HCT116 (cell line): ENCODE measurements at regions not wholly inside any gene's neighbourhood (a gene's known extent, or its start where the extent isn't known, plus 50 kb on each side); places are given as distances from the start of the nearest gene placed in this dataset.

Experiments
- ATAC-seq: fragments of 200-7000 bp; cut with Tn5 transposase; 2 replicates; pipeline ENCODE4 v1.9.1; 2020; ENCODE audit warnings: mild to moderate bottlenecking, moderate library complexity
- BruUV-seq: library from RNA; stranded (reverse); fragments of 400-500 nt; replicated peaks from 2 replicates; lab custom pipeline; 2021; lab: Mats Ljungman, UMichigan
- CTCF ChIA-PET: fragments of 300-600 bp; sonication (Branson Sonifier 250); formaldehyde crosslinking; loops from one replicate; lab custom pipeline; 2021; ENCODE audit warnings: antibody characterized with exemption; lab: Charles Lee
- POLR2A ChIA-PET: fragments of 300-600, 350-600 bp; sonication (Branson Sonifier 250); formaldehyde crosslinking; loops from one replicate; lab custom pipeline; 2021; ENCODE audit warnings: antibody characterized with exemption; lab: Charles Lee
- RAD21 ChIA-PET, 2 experiments: fragments of 300-600 bp; sonication (Branson Sonifier 250); formaldehyde crosslinking; loops; one replicate each; lab custom pipeline; 2023; ENCODE audit warnings: low total read pairs in 2 of 2; ENCODE audit not compliant: uncharacterized antibody in 2 of 2, unreplicated experiment in 2 of 2, low non-redundant PET in 1 of 2; lab: Charles Lee
- DNase-seq: peaks from one replicate; pipeline ENCODE4 v3.0.0-alpha.2; 2010; ENCODE audit warnings: low read depth, low spot score
- H2AFZ ChIP-seq: fragments of 200-600 bp; shearing (Covaris generic), sonication (generic); 2 replicates; pipeline ENCODE4 v1.6.1; 2017; ENCODE audit warnings: low read depth, mixed run types, mixed read lengths, antibody characterized with exemption, low read length; ENCODE audit not compliant: poor library complexity, severe bottlenecking
- H3K27ac ChIP-seq: 2 replicates; pipeline ENCODE4 v1.5.1; 2012; ENCODE audit warnings: low read depth, low read length
- H3K27me3 ChIP-seq: fragments of 200-600 bp; sonication (generic); 2 replicates; pipeline ENCODE4 v1.6.1; 2016; ENCODE audit warnings: mixed run types, low read length, mixed read lengths; ENCODE audit not compliant: insufficient read depth
- H3K36me3 ChIP-seq, 2 experiments: fragments of 200-500 bp in 1 of 2; fragments of 200-600 bp in 1 of 2; sonication (Bioruptor generic) in 1 of 2; sonication (generic) in 1 of 2; 2 replicates each; pipeline versions ENCODE4 v1.5.1 to v1.6.1; 2014 to 2016; ENCODE audit warnings: low read length in 2 of 2, inconsistent platforms in 1 of 2, mixed read lengths in 1 of 2, mixed run types in 1 of 2; ENCODE audit not compliant: insufficient read depth in 2 of 2, control insufficient read depth in 1 of 2
- H3K4me1 ChIP-seq, 2 experiments: fragments of 200-600 bp in 1 of 2; sonication (generic) in 1 of 2; 2 replicates each; pipeline versions ENCODE4 v1.5.1 to v1.6.1; 2012 to 2017; ENCODE audit warnings: low read length in 2 of 2, inconsistent platforms in 1 of 2, mild to moderate bottlenecking in 1 of 2, mixed read lengths in 1 of 2, mixed run types in 1 of 2, moderate library complexity in 1 of 2; ENCODE audit not compliant: insufficient read depth in 2 of 2, control insufficient read depth in 1 of 2
- H3K4me2 ChIP-seq: fragments of 200-600 bp; sonication (generic); 2 replicates; pipeline ENCODE4 v1.6.1; 2017; ENCODE audit warnings: mixed run types, low read length, mixed read lengths
- H3K4me3 ChIP-seq, 2 experiments: fragments of 200-600 bp in 1 of 2; sonication (generic) in 1 of 2; replicated peaks in 1 of 2; 2 replicates each; pipeline ENCODE4 v1.5.1; 2011 to 2016; ENCODE audit warnings: low read length in 2 of 2, control low read depth in 1 of 2, low read depth in 1 of 2, mild to moderate bottlenecking in 1 of 2, mixed read lengths in 1 of 2, mixed run types in 1 of 2
- H3K79me2 ChIP-seq: fragments of 200-600 bp; sonication (generic); 2 replicates; pipeline ENCODE4 v1.6.1; 2017; ENCODE audit warnings: mild to moderate bottlenecking, mixed run types, low read length, moderate library complexity, mixed read lengths; ENCODE audit not compliant: insufficient read depth
- H3K9ac ChIP-seq: fragments of 200-600 bp; sonication (generic); 2 replicates; pipeline ENCODE4 v1.6.1; 2016; ENCODE audit warnings: low read length, mixed read lengths
- H3K9me2 ChIP-seq: fragments of 200-600 bp; sonication (generic), shearing (Covaris generic); 2 replicates; pipeline ENCODE4 v1.6.1; 2017; ENCODE audit warnings: mixed run types, mild to moderate bottlenecking, moderate library complexity; ENCODE audit not compliant: insufficient read depth
- H3K9me3 ChIP-seq, 2 experiments: fragments of 200-500 bp in 1 of 2; fragments of 200-600 bp in 1 of 2; sonication (Bioruptor generic) in 1 of 2; sonication (generic) in 1 of 2; 2 replicates each; pipeline ENCODE4 v1.6.1; 2014 to 2017; ENCODE audit warnings: low read length in 2 of 2, mixed read lengths in 2 of 2, inconsistent platforms in 1 of 2, low read depth in 1 of 2, mild to moderate bottlenecking in 1 of 2, mixed run types in 1 of 2, moderate library complexity in 1 of 2; ENCODE audit not compliant: control insufficient read depth in 1 of 2, insufficient read depth in 1 of 2
- H4K20me1 ChIP-seq: fragments of 200-600 bp; sonication (generic), shearing (Covaris generic); 2 replicates; pipeline ENCODE4 v1.6.1; 2017; ENCODE audit warnings: mixed run types, mild to moderate bottlenecking, moderate library complexity; ENCODE audit not compliant: insufficient read depth
- CBX3 ChIP-seq: IDR thresholded peaks from 2 replicates; pipeline ENCODE4 v1.6.1; 2012; ENCODE audit warnings: low read depth
- CTCF ChIP-seq, 3 experiments: fragments of 200-600 bp in 1 of 3; sonication (generic) in 1 of 3; IDR thresholded peaks in 2 of 3; conservative IDR thresholded peaks in 1 of 3; 2 replicates each; pipeline ENCODE4 v1.5.1; 2012 to 2017; ENCODE audit warnings: low read depth in 2 of 3, low read length in 2 of 3, antibody characterized with exemption in 1 of 3, borderline replicate concordance in 1 of 3, control low read depth in 1 of 3, mild to moderate bottlenecking in 1 of 3, mixed read lengths in 1 of 3, mixed run types in 1 of 3, moderate library complexity in 1 of 3; ENCODE audit not compliant: insufficient read depth in 1 of 3
- EGR1 ChIP-seq: IDR thresholded peaks from 2 replicates; pipeline ENCODE4 v1.6.1; 2012; ENCODE audit warnings: low read depth
- ELF1 ChIP-seq: IDR thresholded peaks from 2 replicates; pipeline ENCODE4 v1.6.1; 2012; ENCODE audit warnings: low read depth, borderline replicate concordance
- EZH2phosphoT487 ChIP-seq: fragments of 200-600 bp; IDR thresholded peaks from 2 replicates; pipeline ENCODE4 v1.6.1; 2018; ENCODE audit warnings: antibody characterized with exemption, borderline replicate concordance
- FOSL1 ChIP-seq: IDR thresholded peaks from 2 replicates; pipeline ENCODE4 v1.6.1; 2012; ENCODE audit warnings: low read depth
- MAX ChIP-seq: IDR thresholded peaks from 2 replicates; pipeline ENCODE4 v1.6.1; 2012
- POLR2A ChIP-seq: IDR thresholded peaks from 2 replicates; pipeline ENCODE4 v1.7.0; 2011; ENCODE audit warnings: borderline replicate concordance; ENCODE audit not compliant: insufficient read depth, insufficient read length; ENCODE audit errors: extremely low read depth
- POLR2AphosphoS5 ChIP-seq: IDR thresholded peaks from 2 replicates; pipeline ENCODE4 v1.6.1; 2011; ENCODE audit warnings: mild to moderate bottlenecking, low read depth, low read length, moderate library complexity
- RAD21 ChIP-seq: IDR thresholded peaks from 2 replicates; pipeline ENCODE4 v1.6.1; 2012; ENCODE audit warnings: low read depth, mild to moderate bottlenecking
- REST ChIP-seq: IDR thresholded peaks from 2 replicates; pipeline ENCODE4 v1.6.1; 2012; ENCODE audit warnings: low read depth
- SP1 ChIP-seq: IDR thresholded peaks from 2 replicates; pipeline ENCODE4 v1.6.1; 2012; ENCODE audit warnings: low read depth
- SRF ChIP-seq: IDR thresholded peaks from 2 replicates; pipeline ENCODE4 v1.6.1; 2012; ENCODE audit warnings: low read depth
- ZFX ChIP-seq: fragments of 450-650 bp; IDR thresholded peaks from 2 replicates; pipeline ENCODE4 v1.6.1; 2017
- ZNF274 ChIP-seq: fragments of 200-500 bp; sonication (Bioruptor generic); IDR thresholded peaks from 2 replicates; pipeline ENCODE4 v1.6.1; 2014; ENCODE audit warnings: mild to moderate bottlenecking, low read depth, low read length, inconsistent platforms
- intact Hi-C: fragments of 100-400 bp; cut with micrococcal nuclease; formaldehyde crosslinking; loops from 2 replicates; pipeline ENCODE4 v1.10.0; 2022

- BruUV-seq = no TSS peak
- Histone ChIP-seq H3K4me1 (no peaks in the 10 kb centered on the region), H3K9me2 (no peaks in the 10 kb centered on the region), H3K4me2 (no peak overlapping the region), H3K36me3 (no peaks in the 10 kb centered on the region), H3K79me2 (no peaks in the 10 kb centered on the region), H4K20me1 (no peaks in the 10 kb centered on the region), H3K27ac (no peak overlapping the region), H3K27me3 (no peaks in the 10 kb centered on the region), H3K4me3 (no peak overlapping the region), H2AFZ (no peak overlapping the region), H3K9me3 (peaks cover 4 to 11% of the 10 kb centered on the region in 2 experiments; a peak in 2 of 4 replicates), H3K9ac (no peak overlapping the region)
- POLR2A ChIA-PET = no interaction called here
- intact Hi-C loops = no loop called here
- TF ChIP-seq FOSL1 = no peak
- no peak for TF ChIP-seq POLR2AphosphoS5
- no peak for TF ChIP-seq EZH2phosphoT487
- TF ChIP-seq SP1 = no peak
- no peak for TF ChIP-seq CTCF (IDR thresholded peaks at IDR 0.05 in 2 of 3, conservative IDR thresholded peaks at IDR 0.05 in 1 of 3; ENCODE audit: borderline replicate concordance in 1 of 3, insufficient read depth in 1 of 3, low read depth in 2 of 3, low read length in 2 of 3)
- ATAC-seq = no peak
- RAD21 ChIA-PET = no interaction called here
- DNase-seq = no peak
- CTCF ChIA-PET = no interaction called here
Measured at GRCh38 chr11:91822805-91823204, 401.8 kb upstream of the FAT3 start.

GRCh38 chr11:91820709-91821108, 403.9 kb upstream of the FAT3 start:
- RAD21 ChIA-PET = no interaction called here
- Histone ChIP-seq H3K4me1 (no peaks in the 10 kb centered on the region), H3K4me3 (no peak overlapping the region), H3K27me3 (no peaks in the 10 kb centered on the region), H3K36me3 (no peaks in the 10 kb centered on the region), H2AFZ (no peak overlapping the region), H3K9me3 (peaks cover 4 to 13% of the 10 kb centered on the region in 2 experiments; a peak in 2 of 4 replicates), H3K9me2 (no peaks in the 10 kb centered on the region), H3K9ac (no peak overlapping the region), H4K20me1 (no peaks in the 10 kb centered on the region), H3K27ac (no peak overlapping the region), H3K79me2 (no peaks in the 10 kb centered on the region), H3K4me2 (no peak overlapping the region)
- DNase-seq (no peak), ATAC-seq (no peak)
- BruUV-seq = no TSS peak
- POLR2A ChIA-PET = no interaction called here
- intact Hi-C loops = no loop called here
- CTCF ChIA-PET = no interaction called here
- TF ChIP-seq CBX3 = no peak
- no peak for TF ChIP-seq REST
- no peak for TF ChIP-seq SRF
- TF ChIP-seq EZH2phosphoT487 = no peak
- no peak for TF ChIP-seq MAX
- TF ChIP-seq POLR2A = no peak
- no peak for TF ChIP-seq EGR1
- no peak for TF ChIP-seq FOSL1
- no peak for TF ChIP-seq ELF1
- no peak for TF ChIP-seq RAD21
- no peak for TF ChIP-seq ZFX
- TF ChIP-seq ZNF274 = no peak
